Glomerular visceral epithelial cell (primary cell): ENCODE measurements at regions not wholly inside any gene's neighbourhood (a gene's known extent, or its start where the extent isn't known, plus 50 kb on each side); places are given as distances from the start of the nearest gene placed in this dataset.

Experiments
- DNase-seq: peaks from one replicate; pipeline ENCODE4 v3.0.0-alpha.2; 2016; ENCODE audit errors: extremely low spot score

GRCh38 chrX:17206584-17206983 lies 168.4 kb upstream of the NHS start:
- no peak for DNase-seq

GRCh38 chrX:17214962-17215361 lies 160.0 kb upstream of the NHS start:
- no peak for DNase-seq

- no peak for DNase-seq
Measured at GRCh38 chrX:17226736-17227135, 148.3 kb upstream of the NHS start.

- DNase-seq: no peak
Measured at GRCh38 chrX:17237146-17237545, 137.9 kb upstream of the NHS start.

GRCh38 chrX:17242470-17242869 lies 132.5 kb upstream of the NHS start:
- DNase-seq: peak; percentile 38

- no peak for DNase-seq
Measured at GRCh38 chrX:17247144-17247543, 127.9 kb upstream of the NHS start.

GRCh38 chrX:17262123-17262522 lies 112.9 kb upstream of the NHS start:
- no peak for DNase-seq

GRCh38 chrX:17266136-17266535 lies 108.9 kb upstream of the NHS start:
- no peak for DNase-seq

- no peak for DNase-seq
Measured at GRCh38 chrX:17278961-17279360, 96.0 kb upstream of the NHS start.

GRCh38 chrX:17285983-17286382 lies 89.0 kb upstream of the NHS start:
- DNase-seq: no peak

GRCh38 chrX:17291171-17291900 lies 83.7 kb upstream of the NHS start:
- DNase-seq: no peak

- DNase-seq: no peak
Measured at GRCh38 chrX:17292111-17292527, 82.9 kb upstream of the NHS start.

GRCh38 chrX:17294561-17294960 lies 80.4 kb upstream of the NHS start:
- DNase-seq: no peak

- DNase-seq: no peak
Measured at GRCh38 chrX:17295791-17296190, 79.2 kb upstream of the NHS start.

GRCh38 chrX:17298564-17298963 lies 76.4 kb upstream of the NHS start:
- no peak for DNase-seq

- DNase-seq: no peak
Measured at GRCh38 chrX:17299206-17299605, 75.8 kb upstream of the NHS start.

GRCh38 chrX:17323397-17323796 lies 51.6 kb upstream of the NHS start:
- no peak for DNase-seq
